ENCODE measurements at regions not wholly inside any gene's neighbourhood (a gene's known extent, or its start where the extent isn't known, plus 50 kb on each side); places are given as distances from the start of the nearest gene placed in this dataset.

DNA sequence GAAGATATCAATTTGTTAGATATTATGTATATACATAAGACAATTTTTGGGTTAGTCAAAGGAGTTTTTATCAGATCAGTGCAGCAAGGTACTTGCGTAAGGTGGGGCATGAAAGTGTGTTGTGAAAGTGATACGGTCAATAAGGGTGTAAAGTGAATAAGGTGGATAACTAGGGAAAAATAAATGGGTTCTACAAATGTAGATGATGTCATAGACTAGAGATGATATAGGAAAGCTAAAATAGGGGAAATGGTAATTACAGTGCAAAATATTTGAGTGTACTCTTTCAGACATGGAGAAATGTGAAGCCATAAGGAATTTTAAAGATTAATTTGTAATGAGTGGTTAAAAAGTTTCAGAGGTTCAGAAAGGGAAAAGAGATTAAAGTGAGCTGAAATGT, 180.6 kb upstream of the KHDRBS2 start:
- Histone ChIP-seq H3K9ac (no peak overlapping the region), H4K20me1 (ENCODE audit: low read depth) (no peaks in the 10 kb centered on the region), H3K4me3 (no peak overlapping the region), H3K9me3 (ENCODE audit: low read depth) (no peaks in the 10 kb centered on the region), H3F3A (ENCODE audit: low read depth) (no peaks in the 10 kb centered on the region), H3K4me1 (no peaks in the 10 kb centered on the region), H3K4me2 (no peak overlapping the region), H2AFZ (replicated peaks) (no peak overlapping the region), H3K36me3 (no peaks in the 10 kb centered on the region), H3K27me3 (no peaks in the 10 kb centered on the region), H3K27ac (no peak overlapping the region), H3K79me2 (ENCODE audit: low read depth) (no peaks in the 10 kb centered on the region)
- no peak overlapping the region for H3K27ac Mint-ChIP-seq
- no peaks in the 10 kb centered on the region for H3K27me3 Mint-ChIP-seq (ENCODE audit: insufficient read depth, low read depth)
- no peak overlapping the region for H3K4me3 Mint-ChIP-seq
- DNase-seq (ENCODE audit: low spot score), result no peak
- H3K36me3 Mint-ChIP-seq, result no peaks in the 10 kb centered on the region
- TF ChIP-seq, protein P1, sequence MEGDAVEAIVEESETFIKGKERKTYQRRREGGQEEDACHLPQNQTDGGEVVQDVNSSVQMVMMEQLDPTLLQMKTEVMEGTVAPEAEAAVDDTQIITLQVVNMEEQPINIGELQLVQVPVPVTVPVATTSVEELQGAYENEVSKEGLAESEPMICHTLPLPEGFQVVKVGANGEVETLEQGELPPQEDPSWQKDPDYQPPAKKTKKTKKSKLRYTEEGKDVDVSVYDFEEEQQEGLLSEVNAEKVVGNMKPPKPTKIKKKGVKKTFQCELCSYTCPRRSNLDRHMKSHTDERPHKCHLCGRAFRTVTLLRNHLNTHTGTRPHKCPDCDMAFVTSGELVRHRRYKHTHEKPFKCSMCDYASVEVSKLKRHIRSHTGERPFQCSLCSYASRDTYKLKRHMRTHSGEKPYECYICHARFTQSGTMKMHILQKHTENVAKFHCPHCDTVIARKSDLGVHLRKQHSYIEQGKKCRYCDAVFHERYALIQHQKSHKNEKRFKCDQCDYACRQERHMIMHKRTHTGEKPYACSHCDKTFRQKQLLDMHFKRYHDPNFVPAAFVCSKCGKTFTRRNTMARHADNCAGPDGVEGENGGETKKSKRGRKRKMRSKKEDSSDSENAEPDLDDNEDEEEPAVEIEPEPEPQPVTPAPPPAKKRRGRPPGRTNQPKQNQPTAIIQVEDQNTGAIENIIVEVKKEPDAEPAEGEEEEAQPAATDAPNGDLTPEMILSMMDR (IDR thresholded peaks at IDR 0.05), result no peak
- no peak for TF ChIP-seq EZH2phosphoT487 (IDR thresholded peaks at IDR 0.05)
- no peaks in the 10 kb centered on the region for H3K9me3 Mint-ChIP-seq
- no peaks in the 10 kb centered on the region for H3K4me1 Mint-ChIP-seq

GRCh38 chr6:62465206-62465605, 179.2 kb upstream of the KHDRBS2 start:
- H3K4me3 ChIP-seq, result no peak overlapping the region
- H3K4me2 ChIP-seq, result no peak overlapping the region
- no peaks in the 10 kb centered on the region for H3K27me3 ChIP-seq
- no peak overlapping the region for H3K27ac ChIP-seq
- Mint-ChIP-seq H3K36me3 (no peaks in the 10 kb centered on the region), H3K27me3 (ENCODE audit: insufficient read depth, low read depth) (no peaks in the 10 kb centered on the region), H3K4me1 (no peaks in the 10 kb centered on the region), H3K27ac (no peak overlapping the region), H3K9me3 (no peaks in the 10 kb centered on the region), H3K4me3 (no peak overlapping the region)
- H4K20me1 ChIP-seq (ENCODE audit: low read depth), result no peaks in the 10 kb centered on the region
- H2AFZ ChIP-seq (replicated peaks), result no peak overlapping the region
- H3K36me3 ChIP-seq, result no peaks in the 10 kb centered on the region
- no peaks in the 10 kb centered on the region for H3K79me2 ChIP-seq (ENCODE audit: low read depth)
- DNase-seq (ENCODE audit: low spot score), result no peak
- no peaks in the 10 kb centered on the region for H3K9me3 ChIP-seq (ENCODE audit: low read depth)
- H3F3A ChIP-seq (ENCODE audit: low read depth), result no peaks in the 10 kb centered on the region
- no peak overlapping the region for H3K9ac ChIP-seq
- no peaks in the 10 kb centered on the region for H3K4me1 ChIP-seq
- TF ChIP-seq EZH2 (IDR thresholded peaks at IDR 0.05) (no peak), EZH2phosphoT487 (IDR thresholded peaks at IDR 0.05) (no peak)
- TF ChIP-seq, protein P1 (IDR thresholded peaks at IDR 0.05), result no peak

DNA sequence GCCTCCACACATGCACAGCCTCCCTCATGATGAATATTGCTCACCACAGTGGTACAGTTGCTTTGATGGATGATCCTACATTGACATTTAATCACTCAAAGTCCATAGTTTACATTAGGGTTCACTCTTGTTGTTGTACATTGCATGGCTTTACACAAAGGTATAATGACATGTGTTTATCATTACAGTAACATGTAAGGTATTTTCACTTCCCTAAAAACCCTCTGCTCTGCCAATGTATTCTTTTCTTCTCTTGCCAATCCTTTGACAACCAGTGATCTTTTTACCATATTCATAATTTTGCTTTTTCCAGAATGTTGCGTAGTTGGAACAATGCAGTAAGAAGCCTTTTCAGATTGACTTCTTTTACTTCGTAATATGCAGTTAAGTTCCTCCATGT, 166.6 kb upstream of the KHDRBS2 start:
- Histone ChIP-seq H3K27ac (no peak overlapping the region), H3K36me3 (no peaks in the 10 kb centered on the region), H3K4me1 (no peaks in the 10 kb centered on the region), H3K4me3 (no peak overlapping the region), H3F3A (ENCODE audit: low read depth) (no peaks in the 10 kb centered on the region), H3K79me2 (ENCODE audit: low read depth) (no peaks in the 10 kb centered on the region), H2AFZ (replicated peaks) (peak overlapping the region; percentile 5), H4K20me1 (ENCODE audit: low read depth) (no peaks in the 10 kb centered on the region), H3K9me3 (ENCODE audit: low read depth) (no peaks in the 10 kb centered on the region), H3K4me2 (no peak overlapping the region), H3K27me3 (no peaks in the 10 kb centered on the region), H3K9ac (no peak overlapping the region)
- no peak for TF ChIP-seq EZH2 (IDR thresholded peaks at IDR 0.05)
- TF ChIP-seq EZH2phosphoT487 (IDR thresholded peaks at IDR 0.05), result no peak
- TF ChIP-seq, protein P1 (IDR thresholded peaks at IDR 0.05), result no peak
- H3K36me3 Mint-ChIP-seq, result no peaks in the 10 kb centered on the region
- H3K9me3 Mint-ChIP-seq, result no peaks in the 10 kb centered on the region
- no peak overlapping the region for H3K27ac Mint-ChIP-seq
- no peaks in the 10 kb centered on the region for H3K4me1 Mint-ChIP-seq
- no peak for DNase-seq (ENCODE audit: low spot score)
- no peaks in the 10 kb centered on the region for H3K27me3 Mint-ChIP-seq (ENCODE audit: insufficient read depth, low read depth)
- H3K4me3 Mint-ChIP-seq, result no peak overlapping the region
